HepG2 (cell line): ENCODE measurements at regions not wholly inside any gene's neighbourhood (a gene's known extent, or its start where the extent isn't known, plus 50 kb on each side); places are given as distances from the start of the nearest gene placed in this dataset.

Experiments
- ATAC-seq: fragments of 200-7000 bp; cut with Tn5 transposase; 3 replicates; pipeline ENCODE4 v1.9.1; 2020; ENCODE audit warnings: mild to moderate bottlenecking, moderate library complexity
- BruUV-seq: library from RNA; stranded (reverse); fragments of 400-500 nt; replicated peaks from 2 replicates; lab custom pipeline; 2021; lab: Mats Ljungman, UMichigan
- CTCF ChIA-PET: fragments of 300-600 bp; formaldehyde crosslinking; extraction: SDS; loops from one replicate; lab custom pipeline; 2021; ENCODE audit warnings: low total read pairs, inconsistent platforms, low intra/inter-chr PET ratio; lab: Yijun Ruan, JAX
- POLR2A ChIA-PET: fragments of 350-600 bp; sonication (Branson Sonifier 250); formaldehyde crosslinking; loops from one replicate; lab custom pipeline; 2020; ENCODE audit warnings: antibody characterized with exemption, inconsistent platforms; lab: Yijun Ruan, JAX
- DNase-seq: peaks from one replicate; pipeline ENCODE4 v3.0.0-alpha.2; 2015; ENCODE audit warnings: low spot score
- FAIRE-seq: peaks from 3 replicates; lab custom pipeline; 2011; peaks lifted over from hg19 to GRCh38; lab: Jason Lieb, UNC
- H2AFZ ChIP-seq: one replicate; pipeline ENCODE4 v1.6.1; 2011; ENCODE audit warnings: low read length, inconsistent platforms
- H3K27ac ChIP-seq: fragments of 300-600 bp; 3 replicates; pipeline ENCODE4 v1.8.0; 2011; ENCODE audit warnings: mixed run types, mild to moderate bottlenecking, mixed read lengths, low read length, inconsistent platforms; ENCODE audit not compliant: insufficient read depth; ENCODE audit errors: extremely low read length
- H3K27me3 ChIP-seq, 2 experiments: fragments of 200-600 bp in 1 of 2; 2 replicates in 1 of 2; 3 replicates in 1 of 2; pipeline versions ENCODE4 v1.6.0 to v1.8.0; 2011; ENCODE audit warnings: low read length in 2 of 2, mild to moderate bottlenecking in 2 of 2, moderate library complexity in 2 of 2, inconsistent platforms in 1 of 2; ENCODE audit not compliant: insufficient read depth in 2 of 2, control insufficient read depth in 1 of 2
- H3K36me3 ChIP-seq, 2 experiments: fragments of 200-600 bp in 1 of 2; replicated peaks in 1 of 2; 2 replicates in 1 of 2; 3 replicates in 1 of 2; pipeline versions ENCODE4 v1.5.1 to v1.8.0; 2011; ENCODE audit warnings: low read length in 2 of 2, inconsistent platforms in 1 of 2; ENCODE audit not compliant: insufficient read depth in 2 of 2, control insufficient read depth in 1 of 2
- H3K4me1 ChIP-seq: 2 replicates; pipeline ENCODE4 v1.5.1; 2012; ENCODE audit warnings: low read length, inconsistent platforms; ENCODE audit not compliant: insufficient read depth
- H3K4me2 ChIP-seq: 2 replicates; pipeline ENCODE4 v1.6.0; 2011; ENCODE audit warnings: low read depth, low read length, inconsistent platforms
- H3K4me3 ChIP-seq, 3 experiments: fragments of 200-600 bp in 1 of 3; sonication (generic), shearing (Covaris generic) in 1 of 3; replicated peaks in 1 of 3; 2 replicates each; pipeline ENCODE4 v1.5.1; 2011 to 2016; ENCODE audit warnings: low read length in 3 of 3, inconsistent platforms in 2 of 3, low read depth in 2 of 3, mild to moderate bottlenecking in 2 of 3, control low read depth in 1 of 3, mixed read lengths in 1 of 3; ENCODE audit not compliant: insufficient read depth in 1 of 3
- H3K79me2 ChIP-seq: one replicate; pipeline ENCODE4 v1.6.1; 2011; ENCODE audit warnings: low read length, inconsistent platforms; ENCODE audit not compliant: insufficient read depth
- H3K9ac ChIP-seq: 2 replicates; pipeline ENCODE4 v1.6.0; 2011; ENCODE audit warnings: mild to moderate bottlenecking, low read depth, low read length, inconsistent platforms; ENCODE audit not compliant: insufficient read depth
- H3K9me3 ChIP-seq: 2 replicates; pipeline ENCODE4 v1.5.1; 2012; ENCODE audit warnings: mild to moderate bottlenecking, low read length
- H4K20me1 ChIP-seq: 2 replicates; pipeline ENCODE4 v1.6.0; 2011; ENCODE audit warnings: inconsistent platforms, mild to moderate bottlenecking, low read length, moderate library complexity; ENCODE audit not compliant: insufficient read depth
- MLX ChIP-seq: IDR thresholded peaks from 2 replicates; pipeline ENCODE4 v1.6.1; 2016
- POLR2AphosphoS5 ChIP-seq: IDR thresholded peaks from 2 replicates; pipeline ENCODE4 v1.6.1; 2012; ENCODE audit warnings: low read depth, low read length
- SCMH1 ChIP-seq: sonication (generic); formaldehyde crosslinking; IDR thresholded peaks from 2 replicates; pipeline ENCODE4 v1.9.0; 2021; ENCODE audit warnings: missing genetic modification reagents, mild to moderate bottlenecking, borderline replicate concordance
- ZNF260 ChIP-seq: sonication (generic); formaldehyde crosslinking; IDR thresholded peaks from 2 replicates; pipeline ENCODE4 v1.4.0; 2020; ENCODE audit warnings: missing genetic modification reagents, low read depth, mild to moderate bottlenecking, borderline replicate concordance
- ZNF747 ChIP-seq: sonication (generic); formaldehyde crosslinking; IDR thresholded peaks from 2 replicates; pipeline ENCODE4 v1.8.1; 2023; ENCODE audit warnings: missing genetic modification reagents, mild to moderate bottlenecking, borderline replicate concordance
- ZNF773 ChIP-seq: sonication (generic); formaldehyde crosslinking; IDR thresholded peaks from 2 replicates; pipeline ENCODE4 v1.4.0; 2020; ENCODE audit warnings: missing genetic modification reagents, borderline replicate concordance
- WGBS: methylation state at CpG from one replicate; pipeline ENCODE4 v1.1.6; 2017; ENCODE audit warnings: low lambda C conversion rate; 5-methylcytosine and 5-hydroxymethylcytosine counted together
- in situ Hi-C: cut with HindIII; loops from 2 replicates; pipeline ENCODE4 v1.10.0; 2017; ENCODE audit warnings: low pct_unique_long_range_greater_than_20kb; ENCODE audit not compliant: extremely low pct_ligation_motif_present
- intact Hi-C: fragments of 100-400 bp; cut with micrococcal nuclease; formaldehyde crosslinking; loops from one replicate; pipeline ENCODE4 v1.10.0; 2022; ENCODE audit not compliant: unreplicated experiment
- TF ChIP-seq, protein P1 (sequence below): sonication (generic); formaldehyde crosslinking; IDR thresholded peaks from 2 replicates; pipeline ENCODE4 v1.4.0; 2020; ENCODE audit warnings: missing genetic modification reagents

GRCh38 chr2:167761465-167762136, 485.8 kb downstream of the STK39 start:
- Histone ChIP-seq H4K20me1 (no peaks in the 10 kb centered on the region), H2AFZ (no peak overlapping the region), H3K4me1 (peaks cover 8% of the 10 kb centered on the region; the same call in 1 of the 2 replicates), H3K9me3 (no peaks in the 10 kb centered on the region), H3K4me3 (no peak overlapping the region), H3K4me2 (no peak overlapping the region), H3K79me2 (no peaks in the 10 kb centered on the region), H3K27me3 (peaks cover 0 to 5% of the 10 kb centered on the region in 2 experiments; a peak in 2 of 5 replicates), H3K36me3 (no peaks in the 10 kb centered on the region), H3K9ac (no peak overlapping the region), H3K27ac (no peak overlapping the region)
- WGBS, result 33% methylated on average over 3 of the region's 3 CpGs
- TF ChIP-seq POLR2AphosphoS5 (no peak), SCMH1 (CRISPR knock-in tag) (no peak), MLX (CRISPR knock-in tag) (no peak), ZNF747 (CRISPR knock-in tag) (no peak), ZNF773 (CRISPR knock-in tag) (no peak), ZNF260 (CRISPR knock-in tag) (no peak)
- TF ChIP-seq, protein P1, sequence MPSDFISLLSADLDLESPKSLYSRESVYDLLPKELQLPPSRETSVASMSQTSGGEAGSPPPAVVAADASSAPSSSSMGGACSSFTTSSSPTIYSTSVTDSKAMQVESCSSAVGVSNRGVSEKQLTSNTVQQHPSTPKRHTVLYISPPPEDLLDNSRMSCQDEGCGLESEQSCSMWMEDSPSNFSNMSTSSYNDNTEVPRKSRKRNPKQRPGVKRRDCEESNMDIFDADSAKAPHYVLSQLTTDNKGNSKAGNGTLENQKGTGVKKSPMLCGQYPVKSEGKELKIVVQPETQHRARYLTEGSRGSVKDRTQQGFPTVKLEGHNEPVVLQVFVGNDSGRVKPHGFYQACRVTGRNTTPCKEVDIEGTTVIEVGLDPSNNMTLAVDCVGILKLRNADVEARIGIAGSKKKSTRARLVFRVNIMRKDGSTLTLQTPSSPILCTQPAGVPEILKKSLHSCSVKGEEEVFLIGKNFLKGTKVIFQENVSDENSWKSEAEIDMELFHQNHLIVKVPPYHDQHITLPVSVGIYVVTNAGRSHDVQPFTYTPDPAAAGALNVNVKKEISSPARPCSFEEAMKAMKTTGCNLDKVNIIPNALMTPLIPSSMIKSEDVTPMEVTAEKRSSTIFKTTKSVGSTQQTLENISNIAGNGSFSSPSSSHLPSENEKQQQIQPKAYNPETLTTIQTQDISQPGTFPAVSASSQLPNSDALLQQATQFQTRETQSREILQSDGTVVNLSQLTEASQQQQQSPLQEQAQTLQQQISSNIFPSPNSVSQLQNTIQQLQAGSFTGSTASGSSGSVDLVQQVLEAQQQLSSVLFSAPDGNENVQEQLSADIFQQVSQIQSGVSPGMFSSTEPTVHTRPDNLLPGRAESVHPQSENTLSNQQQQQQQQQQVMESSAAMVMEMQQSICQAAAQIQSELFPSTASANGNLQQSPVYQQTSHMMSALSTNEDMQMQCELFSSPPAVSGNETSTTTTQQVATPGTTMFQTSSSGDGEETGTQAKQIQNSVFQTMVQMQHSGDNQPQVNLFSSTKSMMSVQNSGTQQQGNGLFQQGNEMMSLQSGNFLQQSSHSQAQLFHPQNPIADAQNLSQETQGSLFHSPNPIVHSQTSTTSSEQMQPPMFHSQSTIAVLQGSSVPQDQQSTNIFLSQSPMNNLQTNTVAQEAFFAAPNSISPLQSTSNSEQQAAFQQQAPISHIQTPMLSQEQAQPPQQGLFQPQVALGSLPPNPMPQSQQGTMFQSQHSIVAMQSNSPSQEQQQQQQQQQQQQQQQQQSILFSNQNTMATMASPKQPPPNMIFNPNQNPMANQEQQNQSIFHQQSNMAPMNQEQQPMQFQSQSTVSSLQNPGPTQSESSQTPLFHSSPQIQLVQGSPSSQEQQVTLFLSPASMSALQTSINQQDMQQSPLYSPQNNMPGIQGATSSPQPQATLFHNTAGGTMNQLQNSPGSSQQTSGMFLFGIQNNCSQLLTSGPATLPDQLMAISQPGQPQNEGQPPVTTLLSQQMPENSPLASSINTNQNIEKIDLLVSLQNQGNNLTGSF, result no peak
- CTCF ChIA-PET, result no interaction called here
- DNase-seq (no peak), ATAC-seq (no peak), FAIRE-seq (no peak)
- intact Hi-C loops, result no loop called here
- POLR2A ChIA-PET, result no interaction called here
- BruUV-seq, result no TSS peak
- in situ Hi-C loops, result no loop called here
